ENCODE measurements at regions not wholly inside any gene's neighbourhood (a gene's known extent, or its start where the extent isn't known, plus 50 kb on each side); places are given as distances from the start of the nearest gene placed in this dataset.

GRCh38 chr12:126974779-126975178 is 1292.2 kb upstream of the TMEM132C start (continued):
- TF ChIP-seq, protein P1, sequence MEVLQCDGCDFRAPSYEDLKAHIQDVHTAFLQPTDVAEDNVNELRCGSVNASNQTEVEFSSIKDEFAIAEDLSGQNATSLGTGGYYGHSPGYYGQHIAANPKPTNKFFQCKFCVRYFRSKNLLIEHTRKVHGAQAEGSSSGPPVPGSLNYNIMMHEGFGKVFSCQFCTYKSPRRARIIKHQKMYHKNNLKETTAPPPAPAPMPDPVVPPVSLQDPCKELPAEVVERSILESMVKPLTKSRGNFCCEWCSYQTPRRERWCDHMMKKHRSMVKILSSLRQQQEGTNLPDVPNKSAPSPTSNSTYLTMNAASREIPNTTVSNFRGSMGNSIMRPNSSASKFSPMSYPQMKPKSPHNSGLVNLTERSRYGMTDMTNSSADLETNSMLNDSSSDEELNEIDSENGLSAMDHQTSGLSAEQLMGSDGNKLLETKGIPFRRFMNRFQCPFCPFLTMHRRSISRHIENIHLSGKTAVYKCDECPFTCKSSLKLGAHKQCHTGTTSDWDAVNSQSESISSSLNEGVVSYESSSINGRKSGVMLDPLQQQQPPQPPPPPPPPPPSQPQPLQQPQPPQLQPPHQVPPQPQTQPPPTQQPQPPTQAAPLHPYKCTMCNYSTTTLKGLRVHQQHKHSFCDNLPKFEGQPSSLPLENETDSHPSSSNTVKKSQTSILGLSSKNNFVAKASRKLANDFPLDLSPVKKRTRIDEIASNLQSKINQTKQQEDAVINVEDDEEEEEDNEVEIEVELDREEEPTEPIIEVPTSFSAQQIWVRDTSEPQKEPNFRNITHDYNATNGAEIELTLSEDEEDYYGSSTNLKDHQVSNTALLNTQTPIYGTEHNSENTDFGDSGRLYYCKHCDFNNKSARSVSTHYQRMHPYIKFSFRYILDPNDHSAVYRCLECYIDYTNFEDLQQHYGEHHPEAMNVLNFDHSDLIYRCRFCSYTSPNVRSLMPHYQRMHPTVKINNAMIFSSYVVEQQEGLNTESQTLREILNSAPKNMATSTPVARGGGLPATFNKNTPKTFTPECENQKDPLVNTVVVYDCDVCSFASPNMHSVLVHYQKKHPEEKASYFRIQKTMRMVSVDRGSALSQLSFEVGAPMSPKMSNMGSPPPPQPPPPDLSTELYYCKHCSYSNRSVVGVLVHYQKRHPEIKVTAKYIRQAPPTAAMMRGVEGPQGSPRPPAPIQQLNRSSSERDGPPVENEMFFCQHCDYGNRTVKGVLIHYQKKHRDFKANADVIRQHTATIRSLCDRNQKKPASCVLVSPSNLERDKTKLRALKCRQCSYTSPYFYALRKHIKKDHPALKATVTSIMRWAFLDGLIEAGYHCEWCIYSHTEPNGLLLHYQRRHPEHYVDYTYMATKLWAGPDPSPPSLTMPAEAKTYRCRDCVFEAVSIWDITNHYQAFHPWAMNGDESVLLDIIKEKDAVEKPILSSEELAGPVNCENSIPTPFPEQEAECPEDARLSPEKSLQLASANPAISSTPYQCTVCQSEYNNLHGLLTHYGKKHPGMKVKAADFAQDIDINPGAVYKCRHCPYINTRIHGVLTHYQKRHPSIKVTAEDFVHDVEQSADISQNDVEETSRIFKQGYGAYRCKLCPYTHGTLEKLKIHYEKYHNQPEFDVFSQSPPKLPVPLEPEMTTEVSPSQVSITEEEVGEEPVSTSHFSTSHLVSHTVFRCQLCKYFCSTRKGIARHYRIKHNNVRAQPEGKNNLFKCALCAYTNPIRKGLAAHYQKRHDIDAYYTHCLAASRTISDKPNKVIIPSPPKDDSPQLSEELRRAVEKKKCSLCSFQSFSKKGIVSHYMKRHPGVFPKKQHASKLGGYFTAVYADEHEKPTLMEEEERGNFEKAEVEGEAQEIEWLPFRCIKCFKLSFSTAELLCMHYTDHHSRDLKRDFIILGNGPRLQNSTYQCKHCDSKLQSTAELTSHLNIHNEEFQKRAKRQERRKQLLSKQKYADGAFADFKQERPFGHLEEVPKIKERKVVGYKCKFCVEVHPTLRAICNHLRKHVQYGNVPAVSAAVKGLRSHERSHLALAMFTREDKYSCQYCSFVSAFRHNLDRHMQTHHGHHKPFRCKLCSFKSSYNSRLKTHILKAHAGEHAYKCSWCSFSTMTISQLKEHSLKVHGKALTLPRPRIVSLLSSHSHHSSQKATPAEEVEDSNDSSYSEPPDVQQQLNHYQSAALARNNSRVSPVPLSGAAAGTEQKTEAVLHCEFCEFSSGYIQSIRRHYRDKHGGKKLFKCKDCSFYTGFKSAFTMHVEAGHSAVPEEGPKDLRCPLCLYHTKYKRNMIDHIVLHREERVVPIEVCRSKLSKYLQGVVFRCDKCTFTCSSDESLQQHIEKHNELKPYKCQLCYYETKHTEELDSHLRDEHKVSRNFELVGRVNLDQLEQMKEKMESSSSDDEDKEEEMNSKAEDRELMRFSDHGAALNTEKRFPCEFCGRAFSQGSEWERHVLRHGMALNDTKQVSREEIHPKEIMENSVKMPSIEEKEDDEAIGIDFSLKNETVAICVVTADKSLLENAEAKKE (CRISPR knock-in tag; IDR thresholded peaks at IDR 0.05): no peak

DNA sequence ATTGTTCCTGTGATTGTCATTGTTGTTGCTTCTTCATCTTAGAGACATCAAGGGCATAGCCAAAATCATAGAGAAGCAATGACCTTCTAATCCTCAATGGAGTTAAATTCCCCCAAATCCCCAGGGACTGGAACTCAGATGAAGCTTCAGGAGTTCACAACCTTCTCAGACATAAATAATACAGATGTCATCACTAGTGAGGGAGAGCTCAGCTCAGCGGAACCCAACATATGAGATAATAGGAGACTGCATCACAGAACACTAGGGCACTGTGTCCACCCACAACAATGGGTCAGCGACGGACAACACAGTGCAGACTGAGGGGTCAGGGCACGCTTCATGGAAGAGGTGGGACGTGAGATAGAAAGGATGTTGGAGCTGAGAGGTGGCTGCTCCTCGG is 1290.4 kb upstream of the TMEM132C start:
- ATAC-seq: no peak
- H3K36me3 Mint-ChIP-seq (ENCODE audit: low read depth): peaks cover 51% of the 10 kb centered on the region
- TF ChIP-seq STAT1 (IDR thresholded peaks at IDR 0.05; ENCODE audit: unreplicated experiment) (no peak), ZNF114 (CRISPR knock-in tag; IDR thresholded peaks at IDR 0.05) (no peak), CREB1 (CRISPR knock-in tag; IDR thresholded peaks at IDR 0.05; ENCODE audit: low read depth) (no peak), POLR2AphosphoS5 (IDR thresholded peaks at IDR 0.05; ENCODE audit: low read depth) (no peak), JUNB (IDR thresholded peaks at IDR 0.05; ENCODE audit: unreplicated experiment) (no peak), EZH2phosphoT487 (IDR thresholded peaks at IDR 0.05; ENCODE audit: unreplicated experiment) (no peak), NANOG (IDR thresholded peaks at IDR 0.05; ENCODE audit: borderline replicate concordance) (no peak), EZH2 (IDR thresholded peaks at IDR 0.05; ENCODE audit: low read depth, unreplicated experiment) (no peak)
- TF ChIP-seq, protein P2, sequence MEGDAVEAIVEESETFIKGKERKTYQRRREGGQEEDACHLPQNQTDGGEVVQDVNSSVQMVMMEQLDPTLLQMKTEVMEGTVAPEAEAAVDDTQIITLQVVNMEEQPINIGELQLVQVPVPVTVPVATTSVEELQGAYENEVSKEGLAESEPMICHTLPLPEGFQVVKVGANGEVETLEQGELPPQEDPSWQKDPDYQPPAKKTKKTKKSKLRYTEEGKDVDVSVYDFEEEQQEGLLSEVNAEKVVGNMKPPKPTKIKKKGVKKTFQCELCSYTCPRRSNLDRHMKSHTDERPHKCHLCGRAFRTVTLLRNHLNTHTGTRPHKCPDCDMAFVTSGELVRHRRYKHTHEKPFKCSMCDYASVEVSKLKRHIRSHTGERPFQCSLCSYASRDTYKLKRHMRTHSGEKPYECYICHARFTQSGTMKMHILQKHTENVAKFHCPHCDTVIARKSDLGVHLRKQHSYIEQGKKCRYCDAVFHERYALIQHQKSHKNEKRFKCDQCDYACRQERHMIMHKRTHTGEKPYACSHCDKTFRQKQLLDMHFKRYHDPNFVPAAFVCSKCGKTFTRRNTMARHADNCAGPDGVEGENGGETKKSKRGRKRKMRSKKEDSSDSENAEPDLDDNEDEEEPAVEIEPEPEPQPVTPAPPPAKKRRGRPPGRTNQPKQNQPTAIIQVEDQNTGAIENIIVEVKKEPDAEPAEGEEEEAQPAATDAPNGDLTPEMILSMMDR (conservative IDR thresholded peaks at IDR 0.05; ENCODE audit: low read depth in 2 of 2): no peak
- TF ChIP-seq, protein P3, sequence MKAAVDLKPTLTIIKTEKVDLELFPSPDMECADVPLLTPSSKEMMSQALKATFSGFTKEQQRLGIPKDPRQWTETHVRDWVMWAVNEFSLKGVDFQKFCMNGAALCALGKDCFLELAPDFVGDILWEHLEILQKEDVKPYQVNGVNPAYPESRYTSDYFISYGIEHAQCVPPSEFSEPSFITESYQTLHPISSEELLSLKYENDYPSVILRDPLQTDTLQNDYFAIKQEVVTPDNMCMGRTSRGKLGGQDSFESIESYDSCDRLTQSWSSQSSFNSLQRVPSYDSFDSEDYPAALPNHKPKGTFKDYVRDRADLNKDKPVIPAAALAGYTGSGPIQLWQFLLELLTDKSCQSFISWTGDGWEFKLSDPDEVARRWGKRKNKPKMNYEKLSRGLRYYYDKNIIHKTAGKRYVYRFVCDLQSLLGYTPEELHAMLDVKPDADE (IDR thresholded peaks at IDR 0.05): no peak

More for the DNA sequence above, 1290.4 kb upstream of the TMEM132C start:
- Mint-ChIP-seq H3K27me3 (ENCODE audit: insufficient read depth, low read depth, poor library complexity) (peaks cover 3% of the 10 kb centered on the region), H3K4me1 (no peaks in the 10 kb centered on the region), H3K27ac (no peak overlapping the region), H3K9me3 (peaks cover 100% of the 10 kb centered on the region), H3K4me3 (no peak overlapping the region)
- Histone ChIP-seq H3K36me3 (ENCODE audit: insufficient read depth) (no peaks in the 10 kb centered on the region), H2AFZ (no peak overlapping the region), H3K4me2 (no peak overlapping the region), H3F3A (replicated peaks; ENCODE audit: low read depth) (no peaks in the 10 kb centered on the region), H3K4me1 (ENCODE audit: insufficient read depth) (no peaks in the 10 kb centered on the region; the same call in 1 of the 2 replicates), H3K79me2 (replicated peaks; ENCODE audit: insufficient read depth) (no peaks in the 10 kb centered on the region), H4K20me1 (replicated peaks; ENCODE audit: insufficient read depth) (no peaks in the 10 kb centered on the region), H3K9me2 (ENCODE audit: insufficient read depth) (no peaks in the 10 kb centered on the region), H3K27me3 (ENCODE audit: insufficient read depth) (no peaks in the 10 kb centered on the region), H3K4me3 (no peak overlapping the region), H3K27ac (ENCODE audit: low read depth) (no peak overlapping the region)
- DNase-seq (ENCODE audit: low spot score): no peak
